Stomach (tissue), 4 donors: ENCODE measurements at regions not wholly inside any gene's neighbourhood (a gene's known extent, or its start where the extent isn't known, plus 50 kb on each side); places are given as distances from the start of the nearest gene placed in this dataset.

ENCODE experiments used
- EP300 ChIP-seq: sonication (generic); formaldehyde crosslinking; IDR thresholded peaks from one replicate; pipeline ENCODE4 v1.6.1; 2017; ENCODE audit warnings: antibody characterized with exemption
- POLR2A ChIP-seq, 4 donors: fragments of 450-650 bp; IDR thresholded peaks; one replicate each; pipeline ENCODE4 v1.6.1; 2016; ENCODE audit warnings: antibody characterized with exemption in 4 of 4, control low read depth in 2 of 4, mild to moderate bottlenecking in 1 of 4, moderate library complexity in 1 of 4
- TF ChIP-seq, protein P1 (sequence below), 7 experiments: fragments of 450-650 bp in 4 of 7; fragments of 200-600 bp in 3 of 7; sonication (generic) in 3 of 7; IDR thresholded peaks; one replicate each; pipeline ENCODE4 v1.5.1; 2016 to 2019; ENCODE audit warnings: antibody characterized with exemption in 7 of 7, control low read depth in 2 of 7, mild to moderate bottlenecking in 1 of 7

DNA sequence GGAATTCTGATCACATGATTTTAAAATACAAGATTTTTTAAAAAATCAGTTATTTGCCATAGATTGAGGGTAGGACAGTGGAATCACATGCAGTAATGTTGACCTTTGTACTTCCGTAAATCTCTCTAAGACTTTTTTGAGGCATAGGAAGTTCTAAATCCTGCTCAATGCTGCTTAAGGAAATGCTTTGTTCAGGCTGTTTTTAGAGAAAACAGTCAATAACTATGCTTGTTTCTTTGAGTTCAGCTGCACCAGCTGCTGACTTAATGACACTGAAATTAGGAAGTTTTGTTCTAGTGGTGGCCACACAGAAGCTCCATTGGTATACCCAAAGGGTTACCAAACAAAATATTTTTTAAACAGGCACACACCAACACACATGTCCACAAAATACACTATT is 60.9 kb downstream of the KLF12 start:
- TF ChIP-seq, protein P1, sequence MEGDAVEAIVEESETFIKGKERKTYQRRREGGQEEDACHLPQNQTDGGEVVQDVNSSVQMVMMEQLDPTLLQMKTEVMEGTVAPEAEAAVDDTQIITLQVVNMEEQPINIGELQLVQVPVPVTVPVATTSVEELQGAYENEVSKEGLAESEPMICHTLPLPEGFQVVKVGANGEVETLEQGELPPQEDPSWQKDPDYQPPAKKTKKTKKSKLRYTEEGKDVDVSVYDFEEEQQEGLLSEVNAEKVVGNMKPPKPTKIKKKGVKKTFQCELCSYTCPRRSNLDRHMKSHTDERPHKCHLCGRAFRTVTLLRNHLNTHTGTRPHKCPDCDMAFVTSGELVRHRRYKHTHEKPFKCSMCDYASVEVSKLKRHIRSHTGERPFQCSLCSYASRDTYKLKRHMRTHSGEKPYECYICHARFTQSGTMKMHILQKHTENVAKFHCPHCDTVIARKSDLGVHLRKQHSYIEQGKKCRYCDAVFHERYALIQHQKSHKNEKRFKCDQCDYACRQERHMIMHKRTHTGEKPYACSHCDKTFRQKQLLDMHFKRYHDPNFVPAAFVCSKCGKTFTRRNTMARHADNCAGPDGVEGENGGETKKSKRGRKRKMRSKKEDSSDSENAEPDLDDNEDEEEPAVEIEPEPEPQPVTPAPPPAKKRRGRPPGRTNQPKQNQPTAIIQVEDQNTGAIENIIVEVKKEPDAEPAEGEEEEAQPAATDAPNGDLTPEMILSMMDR (IDR thresholded peaks at IDR 0.05) = no peak
- TF ChIP-seq POLR2A (IDR thresholded peaks at IDR 0.05) = no peak
- no peak for TF ChIP-seq EP300
